Hepatocyte (in vitro differentiated cells): ENCODE measurements at regions not wholly inside any gene's neighbourhood (a gene's known extent, or its start where the extent isn't known, plus 50 kb on each side); places are given as distances from the start of the nearest gene placed in this dataset.

Experiments
- DNase-seq: peaks from one replicate; pipeline ENCODE4 v3.0.0-alpha.2; 2016; ENCODE audit warnings: low spot score
- H2AFZ ChIP-seq: fragments of 200-600 bp; sonication (generic); 2 replicates; pipeline ENCODE4 v1.6.0; 2016; ENCODE audit warnings: antibody characterized with exemption, mild to moderate bottlenecking
- H3K27ac ChIP-seq: fragments of 200-600 bp; sonication (generic); 2 replicates; pipeline ENCODE4 v1.5.1; 2016; ENCODE audit warnings: mild to moderate bottlenecking
- H3K27me3 ChIP-seq: fragments of 200-600 bp; sonication (generic); 2 replicates; pipeline ENCODE4 v1.6.1; 2016
- H3K36me3 ChIP-seq: fragments of 200-600 bp; sonication (generic); replicated peaks from 2 replicates; pipeline ENCODE4 v1.5.1; 2016; ENCODE audit warnings: low read depth; ENCODE audit not compliant: insufficient read depth
- H3K4me1 ChIP-seq: fragments of 200-600 bp; sonication (generic); 2 replicates; pipeline ENCODE4 v1.5.1; 2016; ENCODE audit warnings: mild to moderate bottlenecking, moderate library complexity; ENCODE audit not compliant: insufficient read depth
- H3K4me2 ChIP-seq: fragments of 200-600 bp; sonication (generic); 2 replicates; pipeline ENCODE4 v1.6.0; 2016
- H3K4me3 ChIP-seq: fragments of 200-600 bp; sonication (generic); 2 replicates; pipeline ENCODE4 v1.5.1; 2016; ENCODE audit warnings: mild to moderate bottlenecking
- H3K79me2 ChIP-seq: fragments of 200-600 bp; sonication (generic); 2 replicates; pipeline ENCODE4 v1.6.0; 2017; ENCODE audit warnings: mild to moderate bottlenecking
- H3K9me2 ChIP-seq: fragments of 200-600 bp; sonication (generic); replicated peaks from 2 replicates; pipeline ENCODE4 v1.6.0; 2017; ENCODE audit warnings: mild to moderate bottlenecking; ENCODE audit not compliant: insufficient read depth
- H3K9me3 ChIP-seq: fragments of 200-600 bp; sonication (generic); 2 replicates; pipeline ENCODE4 v1.5.1; 2016; ENCODE audit warnings: low read depth, mild to moderate bottlenecking
- H4K20me1 ChIP-seq: fragments of 200-600 bp; sonication (generic); 2 replicates; pipeline ENCODE4 v1.6.0; 2016; ENCODE audit warnings: mild to moderate bottlenecking; ENCODE audit not compliant: insufficient read depth, poor library complexity, severe bottlenecking
- CTCF ChIP-seq: fragments of 200-600 bp; sonication (generic); IDR thresholded peaks from 2 replicates; pipeline ENCODE4 v1.5.1; 2016; ENCODE audit warnings: antibody characterized with exemption, mild to moderate bottlenecking; ENCODE audit not compliant: poor library complexity
- EZH2 ChIP-seq: fragments of 200-600 bp; sonication (generic); IDR thresholded peaks from 2 replicates; pipeline ENCODE4 v1.6.1; 2016; ENCODE audit warnings: antibody characterized with exemption, mild to moderate bottlenecking, borderline replicate concordance
- EZH2phosphoT487 ChIP-seq: fragments of 200-600 bp; sonication (generic); IDR thresholded peaks from one replicate; pipeline ENCODE4 v1.6.1; 2018; ENCODE audit warnings: antibody characterized with exemption, mild to moderate bottlenecking, low read depth, moderate library complexity; ENCODE audit not compliant: unreplicated experiment, severe bottlenecking
- WGBS: methylation state at CpG from one replicate; pipeline ENCODE4 v1.1.6; 2016; ENCODE audit warnings: low lambda C conversion rate; ENCODE audit errors: missing lambda C conversion rate; 5-methylcytosine and 5-hydroxymethylcytosine counted together

GRCh38 chr2:134129900-134130537 lies 123.9 kb upstream of the MGAT5 start:
- Histone ChIP-seq H3K4me3 (no peak overlapping the region), H3K9me3 (no peaks in the 10 kb centered on the region), H4K20me1 (no peaks in the 10 kb centered on the region), H3K4me1 (peaks cover 21% of the 10 kb centered on the region), H3K27me3 (no peaks in the 10 kb centered on the region), H3K9me2 (no peaks in the 10 kb centered on the region), H3K4me2 (no peak overlapping the region), H3K36me3 (no peaks in the 10 kb centered on the region), H2AFZ (no peak overlapping the region), H3K27ac (no peak overlapping the region), H3K79me2 (peaks cover 81% of the 10 kb centered on the region)
- 99% methylated on average over 15 of the region's 42 CpGs for WGBS
- no peak for DNase-seq
- TF ChIP-seq CTCF (no peak), EZH2 (no peak), EZH2phosphoT487 (no peak)

- Histone ChIP-seq H3K36me3 (no peaks in the 10 kb centered on the region), H3K9me3 (no peaks in the 10 kb centered on the region), H3K4me3 (no peak overlapping the region), H3K4me2 (no peak overlapping the region), H4K20me1 (no peaks in the 10 kb centered on the region), H3K27ac (no peak overlapping the region), H3K4me1 (peaks cover 11% of the 10 kb centered on the region), H2AFZ (no peak overlapping the region), H3K79me2 (peaks cover 70% of the 10 kb centered on the region), H3K27me3 (no peaks in the 10 kb centered on the region), H3K9me2 (no peaks in the 10 kb centered on the region)
- 91% methylated on average over 7 of the region's 7 CpGs for WGBS
- no peak for DNase-seq
- no peak for TF ChIP-seq CTCF
- no peak for TF ChIP-seq EZH2
- TF ChIP-seq EZH2phosphoT487 = no peak
Measured at GRCh38 chr2:134131681-134132489, 122.0 kb upstream of the MGAT5 start.

GRCh38 chr2:134132490-134132857 lies 121.4 kb upstream of the MGAT5 start:
- H3K9me3 ChIP-seq = no peaks in the 10 kb centered on the region
- no peaks in the 10 kb centered on the region for H3K36me3 ChIP-seq
- H4K20me1 ChIP-seq = no peaks in the 10 kb centered on the region
- H3K4me2 ChIP-seq = no peak overlapping the region
- H3K79me2 ChIP-seq = peaks cover 66% of the 10 kb centered on the region
- H3K9me2 ChIP-seq = no peaks in the 10 kb centered on the region
- no peak for TF ChIP-seq EZH2
- no peak for TF ChIP-seq EZH2phosphoT487
- TF ChIP-seq CTCF = no peak
- no peak overlapping the region for H2AFZ ChIP-seq
- H3K27ac ChIP-seq = no peak overlapping the region
- 59% methylated on average over 3 of the region's 3 CpGs for WGBS
- no peak overlapping the region for H3K4me3 ChIP-seq
- H3K27me3 ChIP-seq = no peaks in the 10 kb centered on the region
- no peak for DNase-seq
- peaks cover 16% of the 10 kb centered on the region for H3K4me1 ChIP-seq
